ENCODE measurements at regions not wholly inside any gene's neighbourhood (a gene's known extent, or its start where the extent isn't known, plus 50 kb on each side); places are given as distances from the start of the nearest gene placed in this dataset.

DNA sequence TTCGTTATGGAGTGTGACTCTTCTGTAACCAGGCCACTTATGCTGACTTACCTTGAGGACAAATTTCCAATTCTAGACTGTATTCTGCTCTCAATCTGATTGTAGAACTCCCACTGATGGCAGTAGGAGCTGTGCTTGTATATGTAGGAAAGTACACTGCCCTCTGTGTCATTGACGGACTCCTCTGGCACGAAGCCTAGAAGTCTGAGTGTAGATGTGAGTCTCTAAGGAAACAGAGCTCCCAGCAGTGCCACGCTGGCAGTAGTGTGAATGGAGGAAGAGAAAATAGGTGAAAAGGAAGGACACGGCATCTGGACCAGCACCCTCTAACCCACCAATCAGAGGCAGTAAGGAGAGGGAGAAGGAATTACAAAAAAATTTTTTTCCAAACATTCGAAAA lies 130.4 kb upstream of the ADGRL2 start:
- no peak overlapping the region for H3K4me3 ChIP-seq
- no peaks in the 10 kb centered on the region for H3K9me3 ChIP-seq
- intact Hi-C loops (cut with DNase I) = no loop called here
- DNase-seq (peak; percentile 47 to 85), ATAC-seq (peak; percentile 73 to 99 (median 96))
- 19 to 22% methylated on average over 6 of the region's 6 CpGs for WGBS, 2 donors
- no peaks in the 10 kb centered on the region for H3K27me3 ChIP-seq
- H3K27ac ChIP-seq = peak overlapping the region in 1 of 10 donors; percentile 44
- H3K4me1 ChIP-seq = peaks cover 2 to 16% (median 13%) of the 10 kb centered on the region in 9 donors
- TF ChIP-seq, protein P1, sequence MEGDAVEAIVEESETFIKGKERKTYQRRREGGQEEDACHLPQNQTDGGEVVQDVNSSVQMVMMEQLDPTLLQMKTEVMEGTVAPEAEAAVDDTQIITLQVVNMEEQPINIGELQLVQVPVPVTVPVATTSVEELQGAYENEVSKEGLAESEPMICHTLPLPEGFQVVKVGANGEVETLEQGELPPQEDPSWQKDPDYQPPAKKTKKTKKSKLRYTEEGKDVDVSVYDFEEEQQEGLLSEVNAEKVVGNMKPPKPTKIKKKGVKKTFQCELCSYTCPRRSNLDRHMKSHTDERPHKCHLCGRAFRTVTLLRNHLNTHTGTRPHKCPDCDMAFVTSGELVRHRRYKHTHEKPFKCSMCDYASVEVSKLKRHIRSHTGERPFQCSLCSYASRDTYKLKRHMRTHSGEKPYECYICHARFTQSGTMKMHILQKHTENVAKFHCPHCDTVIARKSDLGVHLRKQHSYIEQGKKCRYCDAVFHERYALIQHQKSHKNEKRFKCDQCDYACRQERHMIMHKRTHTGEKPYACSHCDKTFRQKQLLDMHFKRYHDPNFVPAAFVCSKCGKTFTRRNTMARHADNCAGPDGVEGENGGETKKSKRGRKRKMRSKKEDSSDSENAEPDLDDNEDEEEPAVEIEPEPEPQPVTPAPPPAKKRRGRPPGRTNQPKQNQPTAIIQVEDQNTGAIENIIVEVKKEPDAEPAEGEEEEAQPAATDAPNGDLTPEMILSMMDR (IDR thresholded peaks at IDR 0.05) = no peak
- no peaks in the 10 kb centered on the region for H3K36me3 ChIP-seq

DNA sequence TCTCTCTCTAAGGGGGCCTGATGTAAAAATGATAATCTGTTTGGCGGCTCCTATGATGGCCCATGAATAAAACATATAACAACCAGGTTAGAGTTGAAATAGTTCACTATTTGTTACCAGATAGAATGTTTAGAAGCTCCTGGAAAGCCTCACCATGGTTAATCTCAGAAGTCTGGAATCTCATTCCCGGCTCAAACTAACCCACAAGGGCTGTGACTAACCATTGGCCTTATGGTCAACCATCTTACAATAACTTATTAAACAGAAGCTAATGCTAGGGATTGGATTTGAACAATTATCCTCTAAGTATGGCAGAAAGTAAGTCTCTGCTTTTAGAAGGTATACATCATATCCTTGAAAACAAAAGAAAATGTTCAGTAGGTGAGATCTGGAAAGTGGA lies 134.1 kb upstream of the ADGRL2 start:
- ATAC-seq = no peak
- 96 to 98% methylated on average over 2 of the region's 2 CpGs for WGBS, 2 donors
- DNase-seq = no peak
- Histone ChIP-seq H3K36me3 (no peaks in the 10 kb centered on the region), H3K27ac (no peak overlapping the region), H3K4me1 (peaks cover 2 to 16% (median 13%) of the 10 kb centered on the region in 9 donors), H3K9me3 (no peaks in the 10 kb centered on the region), H3K27me3 (no peaks in the 10 kb centered on the region), H3K4me3 (no peak overlapping the region)
- TF ChIP-seq, protein P1 (IDR thresholded peaks at IDR 0.05) = no peak
- intact Hi-C loops (cut with DNase I) = no loop called here

DNA sequence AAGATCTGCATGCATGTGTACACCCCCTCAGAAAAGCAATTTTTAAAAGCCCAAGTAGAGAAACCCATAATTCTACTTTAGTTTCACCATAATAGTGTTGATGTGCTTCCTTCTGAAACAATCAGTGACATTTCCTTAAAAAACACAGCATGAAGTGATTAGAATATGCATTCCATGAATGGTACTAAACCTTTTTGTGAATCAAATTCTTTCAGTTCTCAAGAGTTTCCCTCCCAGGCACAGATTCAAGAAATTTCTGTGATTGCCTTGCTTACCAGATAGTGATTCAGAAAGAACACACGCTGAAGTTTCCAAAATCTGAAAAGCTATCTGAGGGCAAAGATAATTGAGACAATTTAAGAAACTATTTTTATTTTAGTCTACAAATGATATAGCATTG lies 136.4 kb upstream of the ADGRL2 start:
- Histone ChIP-seq H3K36me3 (no peaks in the 10 kb centered on the region), H3K27me3 (no peaks in the 10 kb centered on the region), H3K9me3 (no peaks in the 10 kb centered on the region), H3K4me1 (no peaks in the 10 kb centered on the region), H3K4me3 (no peak overlapping the region), H3K27ac (no peak overlapping the region)
- intact Hi-C loops (cut with DNase I) = no loop called here
- DNase-seq (no peak), ATAC-seq (no peak)
- TF ChIP-seq, protein P1 (IDR thresholded peaks at IDR 0.05) = no peak
- 18 to 25% methylated on average over 1 of the region's 1 CpG for WGBS, 2 donors

DNA sequence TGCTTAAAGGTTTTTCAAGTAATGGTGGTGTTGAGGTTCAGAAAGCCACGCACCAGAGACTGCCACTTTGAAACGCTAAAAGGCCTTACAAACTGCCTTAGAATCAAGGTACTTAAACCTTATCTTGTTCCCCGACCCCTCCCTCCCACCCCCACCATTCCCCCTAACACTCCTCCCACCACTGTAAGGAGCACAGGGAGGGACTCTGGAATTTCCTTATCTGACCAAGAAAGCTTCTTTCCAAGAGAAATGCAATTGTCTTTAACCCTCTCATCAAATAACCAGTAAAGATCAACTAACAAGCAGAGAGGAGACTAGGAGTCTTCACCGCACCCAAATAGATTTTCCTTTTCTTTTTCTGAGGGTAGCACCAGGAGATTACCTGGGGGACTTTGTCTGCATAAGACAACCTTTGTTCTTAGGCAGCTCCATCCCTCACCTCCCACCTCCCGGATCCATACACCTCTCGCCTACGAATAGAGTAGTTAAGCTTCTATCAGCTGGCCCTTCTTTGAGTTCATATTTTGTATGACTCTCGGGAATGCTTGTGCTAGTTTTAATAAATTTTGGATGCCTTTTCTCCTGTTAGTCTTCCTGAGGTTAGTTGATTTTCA lies 137.7 kb upstream of the ADGRL2 start:
- Histone ChIP-seq H3K27ac (no peak overlapping the region), H3K36me3 (no peaks in the 10 kb centered on the region), H3K4me3 (no peak overlapping the region), H3K27me3 (no peaks in the 10 kb centered on the region), H3K4me1 (no peaks in the 10 kb centered on the region), H3K9me3 (no peaks in the 10 kb centered on the region)
- intact Hi-C loops (cut with DNase I) = no loop called here
- DNase-seq (no peak), ATAC-seq (no peak)
- TF ChIP-seq, protein P1 (IDR thresholded peaks at IDR 0.05) = no peak
- 85 to 86% methylated on average over 8 of the region's 8 CpGs for WGBS, 2 donors
